NCI-H460 (cell line): ENCODE measurements at regions not wholly inside any gene's neighbourhood (a gene's known extent, or its start where the extent isn't known, plus 50 kb on each side); places are given as distances from the start of the nearest gene placed in this dataset.
A peak's percentile ranks its signal among the peaks of the same experiment; 100 is the strongest.
"Not testable (repeated sequence)": the region's sequence is repeated elsewhere in the genome, so short reads cannot be mapped to it uniquely, and the experiment has no call there.

Source experiments
- DNase-seq: peaks from one replicate; pipeline ENCODE4 v3.0.0-alpha.2; 2016; ENCODE audit warnings: low read depth; ENCODE audit errors: extremely low read depth

DNA sequence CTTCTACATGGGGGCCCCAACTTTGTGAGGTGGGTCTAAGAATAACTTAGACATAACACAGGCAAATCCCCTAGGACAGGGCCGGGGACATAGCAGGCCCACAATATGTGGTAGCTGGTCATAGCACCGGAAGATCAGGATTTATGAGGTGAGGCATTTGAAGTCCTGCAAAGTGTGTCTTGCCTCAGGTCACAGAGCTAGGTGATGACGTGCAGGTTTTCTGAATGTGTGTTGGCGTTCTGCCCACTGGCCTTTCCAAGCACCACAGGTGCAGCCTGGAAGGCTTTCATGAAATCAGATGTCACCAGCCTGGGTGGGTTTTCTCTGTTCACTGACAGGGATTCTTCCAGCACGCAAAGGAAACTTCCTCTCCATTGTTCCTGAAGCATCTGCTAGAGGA is 119.1 kb downstream of the LRATD1 start:
- DNase-seq, result no peak

DNA sequence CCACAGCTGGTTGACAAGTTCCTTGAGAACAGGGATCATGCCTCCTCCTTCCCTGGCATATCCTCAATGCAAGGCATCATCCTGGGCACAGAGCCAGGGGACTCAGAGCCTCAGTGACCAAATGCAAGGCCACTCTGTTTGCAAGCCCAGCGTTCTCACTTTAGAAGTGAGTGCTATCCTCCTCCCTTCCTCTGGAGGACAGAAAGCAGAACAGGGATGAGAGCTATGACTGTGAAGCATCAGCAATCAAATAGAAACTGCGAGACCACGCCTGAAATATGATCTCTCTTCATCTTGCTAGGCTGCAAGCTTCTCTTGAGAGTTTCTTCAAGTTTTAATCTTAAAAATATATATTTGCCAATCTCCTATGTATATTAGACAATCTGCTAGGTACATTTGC is 119.8 kb downstream of the LRATD1 start:
- no peak for DNase-seq

DNA sequence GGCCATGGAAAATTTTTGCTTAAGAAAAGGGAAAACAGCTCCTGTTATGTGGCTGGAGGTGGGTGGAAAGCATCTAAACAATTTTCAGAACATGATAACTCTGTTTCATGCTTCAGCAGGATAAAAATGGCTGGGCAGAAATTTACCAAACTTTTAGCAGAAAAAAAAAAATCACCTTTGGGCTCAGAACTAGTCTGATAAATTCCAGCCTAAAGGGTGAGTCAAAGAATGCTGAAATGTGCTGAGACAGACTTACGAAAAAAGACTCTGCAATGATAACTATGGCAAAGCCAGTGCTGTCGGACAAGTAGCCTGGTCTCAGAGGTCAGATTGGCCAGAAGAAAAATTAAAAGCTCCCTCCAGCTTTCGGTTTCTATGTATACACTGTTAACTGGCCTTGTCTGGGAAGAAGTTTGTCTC is 123.6 kb downstream of the LRATD1 start:
- no peak for DNase-seq

DNA sequence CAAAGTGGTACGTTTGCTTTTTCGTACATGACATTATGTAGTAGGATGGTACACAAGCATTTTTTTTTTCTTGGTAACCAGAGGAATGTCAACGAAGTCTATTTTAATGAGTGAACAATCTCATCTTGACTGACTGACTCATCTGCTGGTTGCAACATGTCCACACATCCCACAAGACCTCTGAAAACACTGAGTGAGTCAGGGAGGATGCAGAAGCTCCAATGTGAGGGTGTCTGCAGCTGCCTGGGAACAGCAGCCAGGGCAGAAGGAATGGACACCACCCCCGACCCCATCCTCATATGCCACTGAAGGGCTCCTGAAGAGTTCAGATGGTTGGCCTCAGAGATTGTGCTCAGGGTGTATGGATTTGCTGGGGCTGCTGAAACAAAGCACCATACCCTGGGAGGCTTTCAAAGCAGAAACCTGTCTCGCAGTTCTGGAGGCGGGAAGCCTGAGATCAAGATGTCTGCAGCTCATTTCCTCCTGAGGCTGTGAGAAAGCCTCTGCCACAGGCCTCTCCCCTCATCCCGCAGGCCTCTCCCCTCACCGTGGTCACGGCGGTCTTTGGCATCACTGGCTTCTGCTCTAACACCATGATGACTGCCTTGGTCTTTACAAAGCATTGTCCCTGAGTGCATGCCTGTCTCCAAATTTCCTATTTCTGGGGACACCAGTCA is 124.6 kb downstream of the LRATD1 start:
- peak; percentile 7 for DNase-seq

DNA sequence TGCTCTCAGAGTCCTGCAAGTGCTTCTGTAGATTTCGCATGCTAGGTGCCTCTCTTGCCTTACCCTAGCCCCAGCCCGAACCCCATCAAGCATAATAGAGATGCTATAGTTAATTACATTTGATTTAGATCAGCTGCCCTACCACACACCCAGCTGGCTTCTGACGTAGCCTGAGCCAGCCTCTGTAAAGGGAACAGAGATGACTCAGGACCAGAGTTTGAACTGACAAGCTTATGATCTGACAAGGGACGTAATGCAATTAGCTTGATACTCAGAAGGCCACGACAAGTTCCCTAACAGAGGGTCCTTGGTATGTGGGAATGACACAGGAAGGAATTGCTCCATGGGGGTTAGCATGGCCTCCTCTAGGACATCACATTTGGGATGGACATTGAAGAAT is 126.6 kb downstream of the LRATD1 start:
- DNase-seq, result no peak

DNA sequence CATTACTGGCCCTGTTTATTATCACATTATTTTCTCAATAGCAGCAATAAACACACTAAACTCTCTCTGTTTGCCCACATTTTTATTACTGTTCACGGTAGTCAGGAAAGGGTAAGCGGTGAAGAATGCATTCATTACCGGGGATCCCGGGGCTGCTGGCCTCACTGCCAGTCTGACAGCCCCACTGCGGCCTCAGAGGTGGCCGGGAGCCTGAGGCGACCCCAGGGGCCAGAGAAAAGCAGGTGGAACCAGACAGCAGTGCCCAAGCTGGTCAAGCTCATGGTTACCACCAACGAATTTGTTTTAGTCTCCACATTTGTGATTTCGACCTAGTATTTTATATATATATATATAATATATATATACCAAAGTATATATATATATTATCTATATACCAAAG is 127.7 kb downstream of the LRATD1 start:
- DNase-seq, result no peak

DNA sequence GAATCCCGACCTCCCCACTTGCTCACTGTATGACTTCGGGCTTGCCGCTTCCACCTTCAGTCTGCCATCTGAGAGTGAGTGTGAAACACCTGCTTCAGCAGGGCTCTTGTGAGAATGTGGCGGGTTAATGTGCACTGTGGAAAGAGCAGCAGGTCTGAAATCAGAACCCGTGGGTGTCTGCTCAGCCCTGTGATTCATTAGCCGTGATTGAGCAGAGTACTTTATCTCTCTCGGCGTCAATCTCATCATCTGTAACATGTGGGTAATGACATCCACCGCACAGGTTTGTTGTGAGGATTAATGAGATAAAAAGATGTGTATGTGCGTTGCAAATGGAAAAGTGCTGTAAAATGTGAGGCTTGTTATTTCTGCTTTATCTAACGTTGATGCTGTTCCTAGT is 128.6 kb downstream of the LRATD1 start:
- DNase-seq, result no peak

DNA sequence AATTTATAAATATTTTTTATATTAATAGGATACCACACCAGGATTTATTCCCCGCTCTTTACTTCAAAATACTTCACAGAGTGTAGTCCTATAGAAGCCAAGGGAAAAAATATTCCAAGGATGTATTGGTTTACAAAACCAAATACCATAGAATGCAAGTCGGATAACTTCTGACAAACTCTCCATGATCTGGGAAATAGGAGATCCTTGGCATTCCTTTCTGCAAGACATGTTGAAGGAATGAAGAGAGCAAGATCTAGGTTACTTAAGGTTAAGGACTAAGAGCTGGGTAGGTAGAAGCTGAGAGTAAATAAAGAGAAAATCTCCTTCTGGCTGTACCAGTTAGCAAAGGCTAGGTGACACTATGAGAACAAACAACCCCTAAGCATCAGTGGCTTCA is 141.2 kb downstream of the LRATD1 start:
- no peak for DNase-seq

DNA sequence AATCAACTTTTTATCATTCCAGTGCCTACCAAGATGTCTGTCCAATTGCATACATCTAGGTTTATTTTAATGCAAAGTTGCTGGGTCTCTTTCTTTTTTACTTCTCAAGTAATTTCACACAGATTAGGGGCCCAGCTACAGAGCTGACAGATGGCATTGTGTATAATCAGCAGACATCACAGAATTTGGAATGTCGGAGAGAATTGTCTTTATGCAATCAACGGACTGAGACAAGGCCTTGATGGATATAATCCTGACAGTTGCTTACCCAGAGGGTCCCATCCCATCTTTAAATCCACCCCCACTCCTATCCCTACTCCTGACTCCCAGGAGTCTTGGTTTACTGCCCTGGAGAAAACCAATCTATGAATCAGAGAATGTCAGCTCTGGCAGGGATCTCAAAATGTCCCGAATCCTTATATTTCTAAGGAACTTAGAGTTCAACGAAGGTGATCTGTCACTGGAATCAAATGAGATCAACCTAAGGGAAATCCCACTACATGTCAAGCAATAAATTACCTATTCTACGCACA is 142.0 kb downstream of the LRATD1 start:
- no peak for DNase-seq

DNA sequence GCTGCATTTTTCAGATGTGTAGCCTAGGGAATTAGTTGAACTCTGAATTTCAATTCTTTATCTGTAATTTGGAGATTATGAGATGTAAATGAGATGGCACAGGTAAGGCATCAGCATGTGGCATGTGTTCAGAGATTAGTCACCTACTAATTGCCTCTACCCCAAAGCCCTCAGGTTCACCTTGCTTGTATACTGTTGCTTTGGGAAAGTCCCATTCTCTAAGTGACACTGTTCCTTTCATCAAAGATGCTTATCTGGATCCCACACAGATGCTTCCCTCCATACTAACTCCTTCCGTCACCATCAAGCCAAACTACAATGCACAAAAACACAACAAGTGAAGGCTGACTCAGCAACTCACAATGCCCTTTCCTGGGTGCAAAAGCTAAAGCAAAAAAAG is 143.7 kb downstream of the LRATD1 start:
- DNase-seq, result no peak

DNA sequence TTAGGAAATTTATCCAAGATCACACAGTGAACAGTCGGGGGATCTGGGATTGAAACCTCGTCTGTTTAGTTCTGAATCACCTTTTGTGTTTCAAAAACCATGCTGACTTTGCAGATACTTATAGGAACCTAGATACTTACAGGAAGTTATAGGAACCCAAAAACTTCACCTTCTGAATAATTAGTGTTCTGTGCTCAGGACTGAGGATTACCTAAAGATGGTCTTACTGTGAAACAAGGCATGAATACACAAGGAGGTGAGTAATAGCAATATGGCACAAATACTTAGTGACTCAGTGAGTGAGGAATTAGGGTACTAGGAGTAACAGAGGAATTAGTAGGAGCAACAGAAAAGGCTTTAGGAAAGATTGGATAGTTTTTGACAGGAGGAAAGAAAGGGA is 145.5 kb downstream of the LRATD1 start:
- DNase-seq, result no peak

DNA sequence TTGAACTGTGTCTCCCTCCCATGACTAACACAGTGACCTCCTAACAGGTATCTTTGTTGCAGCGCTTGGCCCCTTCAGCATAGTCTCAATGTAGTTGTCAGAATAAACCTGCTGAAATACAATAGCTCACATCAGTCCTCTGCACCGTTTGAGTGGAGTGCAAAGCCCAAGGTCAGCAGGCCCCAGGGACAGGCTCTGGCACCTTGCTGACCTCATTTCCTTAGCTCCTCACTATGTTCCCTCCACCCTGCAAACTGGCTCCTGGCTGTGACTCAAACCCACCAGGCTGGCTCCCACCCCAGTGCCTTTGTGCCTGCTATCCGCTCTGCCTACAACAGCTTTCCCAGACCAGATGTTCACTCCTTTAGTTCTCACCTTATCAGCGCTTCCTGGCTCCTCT is 146.7 kb downstream of the LRATD1 start:
- no peak for DNase-seq

DNA sequence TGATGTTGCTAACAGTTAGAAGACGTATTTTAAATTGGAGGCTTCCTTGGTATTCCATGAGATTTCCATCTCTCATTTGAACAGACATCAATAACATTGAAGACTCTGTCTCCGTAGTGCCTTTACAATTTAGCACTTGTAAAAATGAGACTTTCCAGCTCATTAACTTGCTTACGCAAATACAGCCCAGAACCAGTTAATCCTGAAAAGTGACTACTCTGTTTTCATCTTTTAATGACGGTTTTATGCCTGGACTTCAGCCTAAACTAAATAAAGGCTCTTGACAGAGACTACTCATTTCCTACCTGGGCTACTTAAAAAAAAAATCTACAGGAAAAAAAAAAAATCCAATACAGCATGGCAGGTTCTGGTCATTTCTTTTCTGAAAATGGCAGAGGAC is 148.6 kb downstream of the LRATD1 start:
- DNase-seq, result no peak

DNA sequence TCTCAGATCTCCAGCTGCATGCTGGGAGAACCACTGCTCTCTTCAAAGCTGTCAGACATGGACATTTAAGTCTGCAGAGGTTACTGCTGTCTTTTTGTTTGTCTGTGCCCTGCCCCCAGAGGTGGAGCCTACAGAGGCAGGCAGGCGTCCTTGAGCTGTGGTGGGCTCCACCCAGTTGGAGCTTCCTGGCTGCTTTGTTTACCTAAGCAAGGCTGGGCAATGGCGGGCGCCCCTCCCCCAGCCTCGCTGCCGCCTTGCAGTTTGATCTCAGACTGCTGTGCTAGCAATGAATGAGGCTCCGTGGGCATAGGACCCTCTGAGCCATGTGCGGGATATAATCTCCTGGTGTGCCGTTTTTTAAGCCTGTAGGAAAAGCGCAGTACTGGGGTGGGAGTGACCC is 156.3 kb downstream of the LRATD1 start:
- not testable (repeated sequence) for DNase-seq

DNA sequence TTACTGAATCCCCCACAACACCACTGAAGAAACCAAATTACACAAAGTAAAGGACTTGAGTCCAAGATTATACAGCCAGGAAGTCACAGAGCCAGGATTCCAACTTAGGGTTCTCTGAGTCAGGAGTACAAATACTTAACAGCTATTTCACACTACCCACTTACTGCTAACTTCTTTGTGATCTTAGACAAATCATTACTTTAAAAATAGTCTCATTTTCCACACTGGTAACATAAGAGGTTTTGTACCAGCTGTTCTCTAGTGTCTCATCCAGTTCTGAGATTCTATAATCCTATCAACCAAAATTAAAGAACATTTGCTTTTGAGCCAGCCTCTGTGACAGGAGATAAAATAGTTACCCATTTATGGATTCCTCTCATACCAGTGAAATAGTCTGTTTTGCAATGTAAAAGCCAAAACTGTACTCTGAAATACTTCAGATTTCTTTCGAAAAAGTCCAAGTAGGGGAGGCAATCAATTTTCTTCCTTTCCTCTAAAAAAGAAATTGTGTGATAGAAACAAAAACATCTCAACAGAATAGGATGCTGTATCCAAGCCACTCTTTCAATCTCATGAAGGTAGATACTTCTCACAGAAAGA is 157.6 kb downstream of the LRATD1 start:
- no peak for DNase-seq

DNA sequence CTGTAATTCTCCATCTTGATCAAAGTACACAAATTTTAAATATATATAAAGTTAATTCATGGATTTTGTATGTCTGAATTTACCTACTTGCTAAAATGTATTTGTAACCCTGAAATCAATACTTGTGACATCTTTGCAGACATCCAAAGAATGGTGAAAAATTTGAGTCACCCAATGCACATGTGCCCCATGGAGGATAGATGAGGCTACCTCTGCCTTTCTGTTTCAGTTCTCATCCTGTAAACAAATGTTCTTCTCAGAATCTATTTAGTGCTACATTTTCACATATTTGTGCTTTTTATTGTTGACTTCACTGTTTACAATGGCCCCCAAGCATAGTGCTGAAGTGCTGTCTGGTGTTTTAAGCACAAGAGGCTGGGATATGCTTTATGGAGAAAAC is 171.5 kb downstream of the LRATD1 start:
- DNase-seq, result no peak

DNA sequence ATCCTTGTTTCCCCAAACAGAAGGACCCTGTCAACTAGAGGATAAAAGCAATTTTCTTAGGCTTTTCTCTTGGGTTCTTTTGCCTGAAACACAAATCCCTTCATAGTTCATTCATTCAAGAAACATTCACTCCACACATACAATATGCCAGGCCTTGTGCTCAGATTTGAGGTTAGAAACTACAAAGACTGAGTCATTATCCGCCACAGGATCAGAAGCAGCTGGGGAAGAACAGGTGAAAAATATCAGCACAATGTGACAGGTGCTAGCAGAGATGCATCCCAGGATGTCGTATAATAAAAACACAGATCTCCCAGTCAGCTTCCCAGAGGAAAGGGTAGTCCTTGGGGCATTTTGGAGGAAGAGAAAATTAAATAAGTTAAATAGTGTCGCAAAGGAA is 172.4 kb downstream of the LRATD1 start:
- no peak for DNase-seq

DNA sequence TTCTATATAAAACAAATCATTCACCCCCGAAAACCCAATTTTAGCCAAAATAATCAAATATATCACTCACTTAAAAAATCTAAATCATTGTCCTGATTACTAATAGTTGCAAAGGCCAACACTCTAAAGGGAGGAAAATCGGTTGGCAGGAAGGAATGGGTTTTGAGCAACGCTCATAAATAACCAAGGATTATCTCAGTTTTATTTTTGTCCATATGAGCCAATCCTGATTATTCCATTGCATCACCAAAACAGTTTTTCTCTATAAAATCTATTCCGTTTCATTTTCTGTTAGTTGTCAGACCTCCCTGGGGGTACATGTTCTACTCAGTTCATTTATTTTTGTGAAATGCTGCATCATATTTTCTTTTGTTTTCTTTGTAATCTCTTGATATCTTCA is 174.1 kb downstream of the LRATD1 start:
- DNase-seq, result no peak

DNA sequence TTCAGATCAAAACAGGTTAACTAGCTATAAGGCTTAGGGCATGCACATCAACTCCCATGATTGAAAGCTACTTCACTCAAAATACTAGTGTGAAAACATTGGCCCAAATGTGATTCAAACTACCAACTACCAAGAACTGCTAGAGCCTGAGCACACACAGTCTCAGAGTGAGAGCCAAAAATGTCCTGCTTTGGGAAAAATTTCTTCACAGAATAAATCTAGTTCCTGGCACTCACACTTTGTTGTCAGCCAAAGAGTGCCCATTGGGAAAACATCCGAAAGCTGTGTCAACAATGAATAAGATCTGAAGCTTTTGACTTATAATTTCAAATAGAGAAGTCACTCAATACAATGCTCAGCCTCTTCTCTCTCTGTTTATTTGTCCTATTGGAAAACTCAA is 182.7 kb downstream of the LRATD1 start:
- DNase-seq, result no peak

DNA sequence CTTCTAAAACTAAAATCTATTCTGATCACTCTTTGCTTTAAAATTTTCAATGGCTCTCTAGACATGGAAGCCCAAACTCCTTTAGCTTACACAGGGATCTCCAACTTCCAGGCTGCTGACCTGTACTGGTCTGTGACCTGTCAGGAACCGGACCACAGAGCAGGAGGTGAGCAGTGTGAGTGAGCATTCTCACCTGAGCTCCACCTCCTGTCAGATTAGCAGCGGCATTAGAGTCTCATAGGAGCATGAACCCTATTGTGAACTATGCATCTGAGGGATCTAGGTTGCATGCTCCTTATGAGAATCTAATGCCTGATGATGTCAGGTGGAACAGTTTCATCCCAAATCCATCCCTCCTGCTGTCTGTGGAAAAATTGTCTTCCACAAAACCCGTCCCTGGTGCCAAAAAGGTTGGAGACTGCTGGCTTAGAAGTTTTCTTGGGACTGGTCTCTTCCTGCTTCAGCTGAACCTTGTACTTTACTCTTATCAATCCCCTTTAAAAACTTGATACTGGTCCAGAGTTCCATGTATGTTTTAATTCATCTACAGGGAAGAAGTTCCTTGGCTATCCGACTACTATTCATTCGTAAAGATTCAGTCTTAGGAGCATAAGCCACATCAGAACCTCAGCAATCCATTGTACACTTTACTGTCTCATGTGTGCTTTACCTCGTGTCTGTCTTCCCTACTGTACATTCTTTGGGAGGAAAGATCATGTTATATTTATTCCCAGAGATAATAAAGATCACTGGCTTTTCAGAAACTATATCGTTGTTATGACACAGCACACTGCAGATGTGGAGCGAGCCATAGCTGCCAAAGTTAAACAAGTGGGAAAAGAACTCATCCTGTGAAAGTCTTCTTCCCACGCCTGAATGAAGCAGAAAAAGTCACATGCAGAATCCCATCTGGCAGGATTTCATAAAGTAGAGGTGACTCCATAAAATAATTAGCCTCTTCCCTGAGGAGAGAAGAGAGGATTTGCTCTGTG is 183.8 kb downstream of the LRATD1 start:
- DNase-seq, result no peak

DNA sequence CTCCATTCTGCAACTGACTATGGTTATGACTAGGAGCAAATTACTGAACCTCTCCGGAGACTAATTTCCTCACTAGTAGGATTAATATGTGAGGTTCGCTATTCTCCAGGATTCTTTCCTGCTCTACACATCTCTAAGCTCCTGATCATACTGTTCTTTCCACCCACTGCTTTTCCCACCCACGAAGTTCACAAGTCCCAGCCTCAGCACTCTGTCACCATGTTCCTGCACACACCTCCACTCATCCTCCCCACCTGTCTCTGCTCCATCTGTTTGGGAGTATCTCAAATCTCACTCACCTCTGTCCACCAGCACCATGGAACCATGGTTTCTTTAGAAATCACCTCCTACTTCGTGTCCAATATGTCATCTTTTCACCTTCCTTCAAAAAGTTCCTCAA is 185.3 kb downstream of the LRATD1 start:
- no peak for DNase-seq
